ENCODE measurements at regions not wholly inside any gene's neighbourhood (a gene's known extent, or its start where the extent isn't known, plus 50 kb on each side); places are given as distances from the start of the nearest gene placed in this dataset.

GRCh38 chr12:13289653-13290289 lies 93.2 kb downstream of the EMP1 start:
- H3K9me3 ChIP-seq (replicated peaks; ENCODE audit: low read length) = no peaks in the 10 kb centered on the region
- peaks cover 6% of the 10 kb centered on the region for H3K4me1 ChIP-seq (ENCODE audit: control insufficient read depth, insufficient read depth, low read length)
- no peak overlapping the region for H3K4me2 ChIP-seq (ENCODE audit: low read length)
- no peak overlapping the region for H3K4me3 ChIP-seq (ENCODE audit: low read length)
- peaks cover 9% of the 10 kb centered on the region for H3K27me3 ChIP-seq (ENCODE audit: control insufficient read depth, insufficient read depth, low read length)
- no peaks in the 10 kb centered on the region for H3K36me3 ChIP-seq (ENCODE audit: insufficient read depth, low read length)
- H3K9ac ChIP-seq (ENCODE audit: low read depth, low read length) = no peak overlapping the region

- Histone ChIP-seq H3K9ac (ENCODE audit: low read depth, low read length) (no peak overlapping the region), H3K4me1 (ENCODE audit: control insufficient read depth, insufficient read depth, low read length) (peaks cover 6% of the 10 kb centered on the region), H3K9me3 (replicated peaks; ENCODE audit: low read length) (no peaks in the 10 kb centered on the region), H3K27me3 (ENCODE audit: control insufficient read depth, insufficient read depth, low read length) (peaks cover 10% of the 10 kb centered on the region), H3K36me3 (ENCODE audit: insufficient read depth, low read length) (no peaks in the 10 kb centered on the region), H3K4me3 (ENCODE audit: low read length) (no peak overlapping the region), H3K4me2 (ENCODE audit: low read length) (no peak overlapping the region)
Measured at GRCh38 chr12:13288937-13289652, 92.6 kb downstream of the EMP1 start.

- H3K9me3 ChIP-seq (replicated peaks; ENCODE audit: low read length) = no peaks in the 10 kb centered on the region
- no peaks in the 10 kb centered on the region for H3K36me3 ChIP-seq (ENCODE audit: insufficient read depth, low read length)
- no peak overlapping the region for H3K4me2 ChIP-seq (ENCODE audit: low read length)
- H3K4me1 ChIP-seq (ENCODE audit: control insufficient read depth, insufficient read depth, low read length) = peaks cover 6% of the 10 kb centered on the region
- H3K27me3 ChIP-seq (ENCODE audit: control insufficient read depth, insufficient read depth, low read length) = peaks cover 16% of the 10 kb centered on the region
- no peak overlapping the region for H3K9ac ChIP-seq (ENCODE audit: low read depth, low read length)
- H3K4me3 ChIP-seq (ENCODE audit: low read length) = no peak overlapping the region
Measured at GRCh38 chr12:13288501-13288900, 92.0 kb downstream of the EMP1 start.

- Histone ChIP-seq H3K4me1 (ENCODE audit: control insufficient read depth, insufficient read depth, low read length) (peaks cover 1% of the 10 kb centered on the region), H3K4me3 (ENCODE audit: low read length) (no peak overlapping the region), H3K9ac (ENCODE audit: low read depth, low read length) (no peak overlapping the region), H3K9me3 (replicated peaks; ENCODE audit: low read length) (no peaks in the 10 kb centered on the region), H3K36me3 (ENCODE audit: insufficient read depth, low read length) (no peaks in the 10 kb centered on the region), H3K4me2 (ENCODE audit: low read length) (no peak overlapping the region), H3K27me3 (ENCODE audit: control insufficient read depth, insufficient read depth, low read length) (peaks cover 46% of the 10 kb centered on the region)
Measured at GRCh38 chr12:13283867-13284266, 87.3 kb downstream of the EMP1 start.

GRCh38 chr12:13282861-13283260 lies 86.3 kb downstream of the EMP1 start:
- Histone ChIP-seq H3K27me3 (ENCODE audit: control insufficient read depth, insufficient read depth, low read length) (peaks cover 49% of the 10 kb centered on the region), H3K4me1 (ENCODE audit: control insufficient read depth, insufficient read depth, low read length) (no peaks in the 10 kb centered on the region), H3K36me3 (ENCODE audit: insufficient read depth, low read length) (no peaks in the 10 kb centered on the region), H3K4me2 (ENCODE audit: low read length) (no peak overlapping the region), H3K9ac (ENCODE audit: low read depth, low read length) (no peak overlapping the region), H3K9me3 (replicated peaks; ENCODE audit: low read length) (no peaks in the 10 kb centered on the region), H3K4me3 (ENCODE audit: low read length) (no peak overlapping the region)

- Histone ChIP-seq H3K27me3 (ENCODE audit: control insufficient read depth, insufficient read depth, low read length) (peaks cover 69% of the 10 kb centered on the region), H3K4me1 (ENCODE audit: control insufficient read depth, insufficient read depth, low read length) (no peaks in the 10 kb centered on the region), H3K4me3 (ENCODE audit: low read length) (peak overlapping the region; percentile 56), H3K36me3 (ENCODE audit: insufficient read depth, low read length) (no peaks in the 10 kb centered on the region), H3K9ac (ENCODE audit: low read depth, low read length) (no peak overlapping the region), H3K9me3 (replicated peaks; ENCODE audit: low read length) (no peaks in the 10 kb centered on the region), H3K4me2 (ENCODE audit: low read length) (peak overlapping the region; percentile 78)
Measured at GRCh38 chr12:13278249-13278787, 81.8 kb downstream of the EMP1 start.

GRCh38 chr12:13277293-13277692 lies 80.8 kb downstream of the EMP1 start:
- H3K36me3 ChIP-seq (ENCODE audit: insufficient read depth, low read length) = no peaks in the 10 kb centered on the region
- peaks cover 69% of the 10 kb centered on the region for H3K27me3 ChIP-seq (ENCODE audit: control insufficient read depth, insufficient read depth, low read length)
- H3K9ac ChIP-seq (ENCODE audit: low read depth, low read length) = no peak overlapping the region
- no peaks in the 10 kb centered on the region for H3K9me3 ChIP-seq (replicated peaks; ENCODE audit: low read length)
- H3K4me3 ChIP-seq (ENCODE audit: low read length) = no peak overlapping the region
- no peaks in the 10 kb centered on the region for H3K4me1 ChIP-seq (ENCODE audit: control insufficient read depth, insufficient read depth, low read length)
- no peak overlapping the region for H3K4me2 ChIP-seq (ENCODE audit: low read length)

GRCh38 chr12:13275241-13276085 lies 78.9 kb downstream of the EMP1 start:
- Histone ChIP-seq H3K27me3 (ENCODE audit: control insufficient read depth, insufficient read depth, low read length) (peaks cover 67% of the 10 kb centered on the region), H3K36me3 (ENCODE audit: insufficient read depth, low read length) (no peaks in the 10 kb centered on the region), H3K9ac (ENCODE audit: low read depth, low read length) (no peak overlapping the region), H3K9me3 (replicated peaks; ENCODE audit: low read length) (no peaks in the 10 kb centered on the region), H3K4me2 (ENCODE audit: low read length) (no peak overlapping the region), H3K4me3 (ENCODE audit: low read length) (no peak overlapping the region), H3K4me1 (ENCODE audit: control insufficient read depth, insufficient read depth, low read length) (no peaks in the 10 kb centered on the region)

GRCh38 chr12:13273850-13274249 lies 77.3 kb downstream of the EMP1 start:
- Histone ChIP-seq H3K27me3 (ENCODE audit: control insufficient read depth, insufficient read depth, low read length) (peaks cover 70% of the 10 kb centered on the region), H3K4me3 (ENCODE audit: low read length) (no peak overlapping the region), H3K36me3 (ENCODE audit: insufficient read depth, low read length) (no peaks in the 10 kb centered on the region), H3K4me2 (ENCODE audit: low read length) (peak overlapping the region; percentile 54), H3K4me1 (ENCODE audit: control insufficient read depth, insufficient read depth, low read length) (no peaks in the 10 kb centered on the region), H3K9me3 (replicated peaks; ENCODE audit: low read length) (no peaks in the 10 kb centered on the region), H3K9ac (ENCODE audit: low read depth, low read length) (no peak overlapping the region)

GRCh38 chr12:13273097-13273496 lies 76.6 kb downstream of the EMP1 start:
- H3K9me3 ChIP-seq (replicated peaks; ENCODE audit: low read length) = no peaks in the 10 kb centered on the region
- H3K4me2 ChIP-seq (ENCODE audit: low read length) = no peak overlapping the region
- H3K36me3 ChIP-seq (ENCODE audit: insufficient read depth, low read length) = no peaks in the 10 kb centered on the region
- H3K4me1 ChIP-seq (ENCODE audit: control insufficient read depth, insufficient read depth, low read length) = no peaks in the 10 kb centered on the region
- H3K4me3 ChIP-seq (ENCODE audit: low read length) = no peak overlapping the region
- peaks cover 72% of the 10 kb centered on the region for H3K27me3 ChIP-seq (ENCODE audit: control insufficient read depth, insufficient read depth, low read length)
- H3K9ac ChIP-seq (ENCODE audit: low read depth, low read length) = no peak overlapping the region

- Histone ChIP-seq H3K27me3 (ENCODE audit: control insufficient read depth, insufficient read depth, low read length) (peaks cover 62% of the 10 kb centered on the region), H3K9me3 (replicated peaks; ENCODE audit: low read length) (no peaks in the 10 kb centered on the region), H3K4me3 (ENCODE audit: low read length) (no peak overlapping the region), H3K4me1 (ENCODE audit: control insufficient read depth, insufficient read depth, low read length) (no peaks in the 10 kb centered on the region), H3K36me3 (ENCODE audit: insufficient read depth, low read length) (no peaks in the 10 kb centered on the region), H3K4me2 (ENCODE audit: low read length) (no peak overlapping the region), H3K9ac (ENCODE audit: low read depth, low read length) (no peak overlapping the region)
Measured at GRCh38 chr12:13270817-13271216, 74.3 kb downstream of the EMP1 start.
